Colonic mucosa (tissue), 4 donors: ENCODE measurements at regions not wholly inside any gene's neighbourhood (a gene's known extent, or its start where the extent isn't known, plus 50 kb on each side); places are given as distances from the start of the nearest gene placed in this dataset.

Source experiments
- DNase-seq: peaks from one replicate; pipeline ENCODE4 v3.0.0-alpha.2; 2020
- H3K27ac ChIP-seq: fragments of 200-600 bp; one replicate; pipeline ENCODE4 v1.8.0; 2021
- H3K27me3 ChIP-seq: fragments of 200-600 bp; one replicate; pipeline ENCODE4 v1.8.0; 2021
- H3K36me3 ChIP-seq: fragments of 200-600 bp; one replicate; pipeline ENCODE4 v1.8.0; 2021
- H3K4me1 ChIP-seq: fragments of 200-600 bp; one replicate; pipeline ENCODE4 v1.8.0; 2021; ENCODE audit warnings: mild to moderate bottlenecking
- H3K4me3 ChIP-seq: fragments of 200-600 bp; one replicate; pipeline ENCODE4 v1.8.0; 2021
- H3K9ac ChIP-seq, 2 donors: one replicate each; pipeline ENCODE4 v1.7.0; 2013; ENCODE audit warnings: control low read depth in 2 of 2, low read depth in 2 of 2, low read length in 2 of 2
- H3K9me3 ChIP-seq: fragments of 200-600 bp; one replicate; pipeline ENCODE4 v1.8.0; 2021
- CTCF ChIP-seq: fragments of 200-600 bp; IDR thresholded peaks from one replicate; pipeline ENCODE4 v1.8.0; 2022; ENCODE audit warnings: antibody characterized with exemption, mild to moderate bottlenecking
- intact Hi-C: fragments of 100-400 bp; cut with DNase I; formaldehyde crosslinking; loops from one replicate; pipeline ENCODE4 v1.14.1; 2022
- donor health status: healthy.
- donor health status: DM: no; HTN: no; CAD: no.
- donor health status: DM: no; HTN: no; CAD: no.

DNA sequence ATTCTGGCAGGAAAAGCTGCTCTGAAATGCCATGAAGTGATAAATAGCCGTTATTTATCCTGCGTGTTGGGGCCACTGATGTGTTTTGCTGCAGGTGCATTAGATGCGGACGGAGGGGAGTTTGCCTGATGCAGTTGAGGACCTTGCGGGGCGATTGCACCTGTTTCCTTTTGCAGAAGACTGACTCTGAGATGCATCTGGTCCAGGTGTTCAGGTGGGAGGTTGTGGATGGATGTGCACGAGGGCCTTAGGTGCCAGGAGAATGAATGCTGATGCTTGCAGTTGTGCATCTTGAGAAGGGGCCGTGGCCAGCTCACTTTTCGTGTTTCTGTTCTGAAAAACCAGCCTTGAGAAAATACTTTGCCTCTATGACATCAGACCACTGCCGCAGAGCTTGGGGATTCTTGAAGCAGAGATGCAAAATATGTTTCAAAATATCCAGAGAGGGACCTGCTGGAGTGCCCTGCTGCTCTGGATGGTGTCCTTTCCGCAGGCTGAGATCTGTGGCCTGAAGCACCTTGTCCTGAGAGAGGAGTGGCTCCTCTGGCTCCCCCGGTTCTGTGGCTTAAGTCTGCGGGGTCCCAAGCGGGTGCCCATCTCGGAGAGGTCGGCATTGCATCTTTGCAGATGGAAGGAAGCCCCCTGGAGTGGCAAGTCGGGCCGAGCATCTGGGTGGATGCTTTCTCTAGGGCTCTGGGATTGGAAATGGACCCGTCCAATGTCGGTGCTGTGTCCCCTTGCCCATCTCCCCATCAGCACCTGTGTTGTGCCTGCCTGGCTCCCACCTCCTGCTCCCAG is 1031.1 kb downstream of the TBC1D22A start:
- no peaks in the 10 kb centered on the region for H3K9me3 ChIP-seq
- TF ChIP-seq CTCF: no peak
- no peaks in the 10 kb centered on the region for H3K36me3 ChIP-seq
- no peak overlapping the region for H3K9ac ChIP-seq
- intact Hi-C loops: no loop called here
- no peaks in the 10 kb centered on the region for H3K27me3 ChIP-seq
- no peak overlapping the region for H3K27ac ChIP-seq
- no peak overlapping the region for H3K4me3 ChIP-seq
- no peak for DNase-seq
- H3K4me1 ChIP-seq: no peaks in the 10 kb centered on the region

GRCh38 chr22:47789171-47789570 is 1026.7 kb downstream of the TBC1D22A start:
- H3K4me1 ChIP-seq: no peaks in the 10 kb centered on the region
- H3K27me3 ChIP-seq: no peaks in the 10 kb centered on the region
- H3K9me3 ChIP-seq: no peaks in the 10 kb centered on the region
- no peak overlapping the region for H3K4me3 ChIP-seq
- no peak for DNase-seq
- TF ChIP-seq CTCF: no peak
- no peak overlapping the region for H3K9ac ChIP-seq
- no peaks in the 10 kb centered on the region for H3K36me3 ChIP-seq
- intact Hi-C loops: no loop called here
- H3K27ac ChIP-seq: no peak overlapping the region

DNA sequence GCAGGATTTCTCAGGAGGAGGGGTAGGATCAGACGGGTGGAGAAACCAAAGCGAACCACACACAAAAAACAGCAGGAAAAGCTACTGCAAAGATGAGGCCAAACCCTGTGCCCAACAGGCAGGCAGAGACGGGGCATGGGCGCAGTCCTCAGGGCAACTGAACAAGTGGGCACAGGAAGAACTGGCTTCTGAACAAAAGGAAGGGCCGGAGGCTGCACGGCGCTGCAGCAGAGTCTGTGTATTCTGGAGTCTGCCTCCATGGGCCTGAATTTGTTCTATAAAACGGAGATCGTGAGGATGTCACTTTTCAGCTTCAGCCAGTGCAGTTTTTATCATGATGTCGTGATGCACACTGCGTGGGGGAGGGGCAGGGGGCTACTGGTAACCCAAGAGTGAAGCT is 1026.0 kb downstream of the TBC1D22A start:
- no peak overlapping the region for H3K9ac ChIP-seq
- intact Hi-C loops: no loop called here
- H3K4me3 ChIP-seq: no peak overlapping the region
- no peaks in the 10 kb centered on the region for H3K36me3 ChIP-seq
- no peak for DNase-seq
- no peaks in the 10 kb centered on the region for H3K27me3 ChIP-seq
- H3K9me3 ChIP-seq: no peaks in the 10 kb centered on the region
- H3K4me1 ChIP-seq: no peaks in the 10 kb centered on the region
- no peak overlapping the region for H3K27ac ChIP-seq
- TF ChIP-seq CTCF: no peak

- no peak for TF ChIP-seq CTCF
- Histone ChIP-seq H3K9ac (no peak overlapping the region), H3K27me3 (no peaks in the 10 kb centered on the region), H3K27ac (no peak overlapping the region), H3K4me1 (no peaks in the 10 kb centered on the region), H3K4me3 (no peak overlapping the region), H3K36me3 (no peaks in the 10 kb centered on the region), H3K9me3 (no peaks in the 10 kb centered on the region)
- intact Hi-C loops: no loop called here
- no peak for DNase-seq
These were observed 1025.2 kb downstream of the TBC1D22A start for GRCh38 chr22:47787501-47788227.

- no peak for TF ChIP-seq CTCF
- intact Hi-C loops: no loop called here
- Histone ChIP-seq H3K9ac (no peak overlapping the region), H3K9me3 (no peaks in the 10 kb centered on the region), H3K36me3 (no peaks in the 10 kb centered on the region), H3K27ac (no peak overlapping the region), H3K4me3 (no peak overlapping the region), H3K27me3 (no peaks in the 10 kb centered on the region), H3K4me1 (no peaks in the 10 kb centered on the region)
- no peak for DNase-seq
These were observed 1024.3 kb downstream of the TBC1D22A start for GRCh38 chr22:47786650-47787290.
